ENCODE measurements at regions not wholly inside any gene's neighbourhood (a gene's known extent, or its start where the extent isn't known, plus 50 kb on each side); places are given as distances from the start of the nearest gene placed in this dataset.

- DNase-seq (ENCODE audit: low read depth, low spot score): no peak
- intact Hi-C loops (cut with micrococcal nuclease; ENCODE audit: unreplicated experiment) (no loop called here), in situ Hi-C loops (cut with MboI) (no loop called here)
- Histone ChIP-seq H3K9me3 (replicated peaks; ENCODE audit: control insufficient read depth, insufficient read depth, low read length) (no peaks in the 10 kb centered on the region), H3K4me2 (ENCODE audit: control insufficient read depth, insufficient read depth) (no peak overlapping the region), H3K36me3 (ENCODE audit: control insufficient read depth in 2 of 2, insufficient read depth in 2 of 2, low read length in 1 of 2) (no peaks in the 10 kb centered on the region), H3K9ac (ENCODE audit: control insufficient read depth, insufficient read depth, low read length) (no peak overlapping the region), H3K4me3 (no peak overlapping the region), H3K4me1 (ENCODE audit: control insufficient read depth, insufficient read depth, low read length) (no peaks in the 10 kb centered on the region), H3K27ac (ENCODE audit: control insufficient read depth, insufficient read depth) (no peak overlapping the region), H3K27me3 (replicated peaks in 1 of 2; ENCODE audit: control insufficient read depth in 2 of 2, insufficient read depth in 2 of 2, low read length in 1 of 2) (no peaks in the 10 kb centered on the region), H2AFZ (ENCODE audit: control insufficient read depth, low read depth, low read length) (no peak overlapping the region), H4K20me1 (ENCODE audit: control insufficient read depth, insufficient read depth) (no peaks in the 10 kb centered on the region), H3K79me2 (ENCODE audit: control insufficient read depth, insufficient read depth, low read length) (no peaks in the 10 kb centered on the region)
- no peak for ATAC-seq
- CTCF ChIA-PET: no interaction called here
- POLR2A ChIA-PET: no interaction called here
- no peak for FAIRE-seq
- BruUV-seq (replicated peaks): no TSS peak
- RAD21 ChIA-PET (ENCODE audit: unreplicated experiment): no interaction called here
- SMC1A ChIA-PET (ENCODE audit: uncharacterized antibody, unreplicated experiment): no interaction called here
- WGBS (ENCODE audit: insufficient coverage, insufficient replicate concordance, low lambda C conversion rate, missing lambda C conversion rate): 40% methylated on average over 5 of the region's 5 CpGs
- TF ChIP-seq RB1 (IDR thresholded peaks at IDR 0.05; ENCODE audit: borderline replicate concordance): no peak
- TF ChIP-seq JUNB (IDR thresholded peaks at IDR 0.05): no peak
- no peak for TF ChIP-seq STAT3 (IDR thresholded peaks at IDR 0.05; ENCODE audit: low read depth, low read length)
- no peak for TF ChIP-seq POU2F2 (IDR thresholded peaks at IDR 0.05; ENCODE audit: borderline replicate concordance, low read depth, low read length)
- no peak for TF ChIP-seq ZNF207 (IDR thresholded peaks at IDR 0.05; ENCODE audit: borderline replicate concordance)
- no peak for TF ChIP-seq WRNIP1 (IDR thresholded peaks at IDR 0.05; ENCODE audit: borderline replicate concordance, low read depth, low read length)
- TF ChIP-seq CHD2 (IDR thresholded peaks at IDR 0.05; ENCODE audit: borderline replicate concordance, low read depth, low read length): no peak
- TF ChIP-seq CBX5 (IDR thresholded peaks at IDR 0.05; ENCODE audit: low read depth): no peak
- TF ChIP-seq ZBTB11 (CRISPR knock-in tag; IDR thresholded peaks at IDR 0.05): no peak
- no peak for TF ChIP-seq SMAD5 (IDR thresholded peaks at IDR 0.05; ENCODE audit: low read depth)
- TF ChIP-seq RCOR1 (conservative IDR thresholded peaks at IDR 0.05; ENCODE audit: low read depth, low read length): no peak
- no peak for TF ChIP-seq ZBED1 (IDR thresholded peaks at IDR 0.05; ENCODE audit: borderline replicate concordance)
- no peak for TF ChIP-seq KDM1A (IDR thresholded peaks at IDR 0.05; ENCODE audit: borderline replicate concordance)
- TF ChIP-seq CBFB (IDR thresholded peaks at IDR 0.05; ENCODE audit: low read depth): no peak
- no peak for TF ChIP-seq MLLT1 (IDR thresholded peaks at IDR 0.05)
- no peak for TF ChIP-seq NBN (IDR thresholded peaks at IDR 0.05)
- TF ChIP-seq E2F8 (IDR thresholded peaks at IDR 0.05; ENCODE audit: low read depth, partially characterized antibody): no peak
Measured at GRCh38 chr1:190578017-190578416, 100.4 kb upstream of the BRINP3 start.

Measured in GM12878 (cell line).